HEK293 (cell line): ENCODE measurements at regions not wholly inside any gene's neighbourhood (a gene's known extent, or its start where the extent isn't known, plus 50 kb on each side); places are given as distances from the start of the nearest gene placed in this dataset.

Source experiments
- CTCF ChIA-PET: fragments of 350-600 bp; formaldehyde crosslinking; extraction: SDS; loops from one replicate; lab custom pipeline; 2021; ENCODE audit warnings: antibody characterized with exemption; lab: Yijun Ruan, JAX
- POLR2A ChIA-PET: fragments of 300-600 bp; formaldehyde crosslinking; extraction: SDS; loops from one replicate; lab custom pipeline; 2020; ENCODE audit warnings: antibody characterized with exemption, inconsistent platforms; lab: Yijun Ruan, JAX
- H3K27ac ChIP-seq: fragments of 200-500 bp; sonication (Bioruptor generic); 2 replicates; pipeline ENCODE4 v1.5.1; 2014; ENCODE audit warnings: low read depth, low read length, control low read depth, inconsistent platforms; ENCODE audit errors: extremely low read depth
- H3K36me3 ChIP-seq, 2 experiments: fragments of 200-500 bp in 1 of 2; sonication (Bioruptor generic) in 1 of 2; 1 replicate in 1 of 2; 2 replicates in 1 of 2; pipeline ENCODE4 v1.5.1; 2014 to 2017; ENCODE audit warnings: inconsistent platforms in 2 of 2, low read length in 2 of 2; ENCODE audit not compliant: control insufficient read depth in 2 of 2, insufficient read depth in 1 of 2
- H3K4me1 ChIP-seq: fragments of 200-500 bp; sonication (Bioruptor generic); 2 replicates; pipeline ENCODE4 v1.5.1; 2014; ENCODE audit warnings: mild to moderate bottlenecking, low read length, inconsistent platforms; ENCODE audit not compliant: control insufficient read depth, insufficient read depth
- H3K4me3 ChIP-seq: 2 replicates; pipeline ENCODE4 v1.5.1; 2011; ENCODE audit warnings: low read depth, mild to moderate bottlenecking, control low read depth, low read length, moderate library complexity
- H3K9me3 ChIP-seq: fragments of 200-500 bp; sonication (Bioruptor generic); 2 replicates; pipeline ENCODE4 v1.5.1; 2014; ENCODE audit warnings: low read depth, low read length, inconsistent platforms; ENCODE audit not compliant: control insufficient read depth, insufficient read depth
- ELK4 ChIP-seq: IDR thresholded peaks from 2 replicates; pipeline ENCODE4 v1.6.1; 2011; ENCODE audit warnings: mild to moderate bottlenecking, low read depth, low read length, borderline replicate concordance
- REST ChIP-seq: fragments of 450-650 bp; formaldehyde crosslinking; IDR thresholded peaks from 2 replicates; pipeline ENCODE4 v1.5.1; 2016; ENCODE audit warnings: missing biosample characterization, missing genetic modification characterization
- ZBTB17 ChIP-seq: fragments of 450-650 bp; formaldehyde crosslinking; IDR thresholded peaks from 2 replicates; pipeline ENCODE4 v1.5.1; 2016; ENCODE audit warnings: missing biosample characterization, missing genetic modification characterization
- ZBTB21 ChIP-seq: fragments of 450-650 bp; formaldehyde crosslinking; IDR thresholded peaks from 2 replicates; pipeline ENCODE4 v1.5.1; 2017; ENCODE audit warnings: missing biosample characterization, missing genetic modification characterization
- ZFP3 ChIP-seq: fragments of 450-650 bp; formaldehyde crosslinking; IDR thresholded peaks from 2 replicates; pipeline ENCODE4 v1.5.1; 2016; ENCODE audit warnings: low read depth, missing biosample characterization, missing genetic modification characterization
- ZNF132 ChIP-seq: fragments of 450-650 bp; formaldehyde crosslinking; IDR thresholded peaks from 2 replicates; pipeline ENCODE4 v1.5.1; 2017; ENCODE audit warnings: missing biosample characterization, missing genetic modification characterization, borderline replicate concordance
- ZNF133 ChIP-seq: fragments of 450-650 bp; formaldehyde crosslinking; IDR thresholded peaks from 2 replicates; pipeline ENCODE4 v1.5.1; 2016; ENCODE audit warnings: missing biosample characterization, missing genetic modification characterization
- ZNF146 ChIP-seq: fragments of 450-650 bp; formaldehyde crosslinking; IDR thresholded peaks from 2 replicates; pipeline ENCODE4 v1.5.1; 2016; ENCODE audit warnings: missing biosample characterization, missing genetic modification characterization
- ZNF214 ChIP-seq: fragments of 450-650 bp; formaldehyde crosslinking; IDR thresholded peaks from 2 replicates; pipeline ENCODE4 v1.5.1; 2017; ENCODE audit warnings: missing biosample characterization, mild to moderate bottlenecking, missing genetic modification characterization, borderline replicate concordance
- ZNF23 ChIP-seq: fragments of 450-650 bp; formaldehyde crosslinking; IDR thresholded peaks from 2 replicates; pipeline ENCODE4 v1.5.1; 2016; ENCODE audit warnings: missing biosample characterization, missing genetic modification characterization, borderline replicate concordance
- ZNF513 ChIP-seq: fragments of 450-650 bp; IDR thresholded peaks from 2 replicates; pipeline ENCODE4 v1.5.1; 2018; ENCODE audit warnings: missing biosample characterization, missing genetic modification characterization
- ZNF514 ChIP-seq: fragments of 450-650 bp; formaldehyde crosslinking; IDR thresholded peaks from 2 replicates; pipeline ENCODE4 v1.5.1; 2016; ENCODE audit warnings: missing biosample characterization, missing genetic modification characterization
- ZNF580 ChIP-seq: fragments of 450-650 bp; formaldehyde crosslinking; IDR thresholded peaks from 2 replicates; pipeline ENCODE4 v1.5.1; 2016; ENCODE audit warnings: missing biosample characterization, missing genetic modification characterization
- ZNF596 ChIP-seq: fragments of 450-650 bp; IDR thresholded peaks from 2 replicates; pipeline ENCODE4 v1.5.0; 2018; ENCODE audit warnings: missing biosample characterization, mild to moderate bottlenecking, missing genetic modification characterization, moderate library complexity
- ZNF76 ChIP-seq: fragments of 450-650 bp; formaldehyde crosslinking; IDR thresholded peaks from 2 replicates; pipeline ENCODE4; 2016; ENCODE audit warnings: low read depth, missing biosample characterization, missing genetic modification characterization, borderline replicate concordance
- ZSCAN23 ChIP-seq: fragments of 450-650 bp; formaldehyde crosslinking; IDR thresholded peaks from 2 replicates; pipeline ENCODE4 v1.5.1; 2016; ENCODE audit warnings: missing biosample characterization, missing genetic modification characterization
- ZSCAN30 ChIP-seq: fragments of 450-650 bp; IDR thresholded peaks from 2 replicates; pipeline ENCODE4 v1.5.1; 2018; ENCODE audit warnings: missing biosample characterization, mild to moderate bottlenecking, missing genetic modification characterization, moderate library complexity
- ZSCAN4 ChIP-seq: fragments of 450-650 bp; formaldehyde crosslinking; IDR thresholded peaks from 2 replicates; pipeline ENCODE4 v1.5.1; 2017; ENCODE audit warnings: missing biosample characterization, missing genetic modification characterization

GRCh38 chr1:22386774-22387173 lies 64.9 kb upstream of the ZBTB40 start:
- ChIA-PET POLR2A (no interaction called here), CTCF (interaction anchor here (1.0 to 1.2 kb wide), 3 partner anchors 10 to 69 kb away, joined by 3 to 7 read pairs (median 3); no protein-coding TSS in a partner anchor)
- no peak for TF ChIP-seq ELK4
- no peak for TF ChIP-seq ZNF76
- no peak for TF ChIP-seq ZBTB17
- TF ChIP-seq ZSCAN4 (tag by site-specific recombination): no peak
- TF ChIP-seq ZNF513 (tag by site-specific recombination): no peak
- no peak for TF ChIP-seq REST (tag by site-specific recombination)
- TF ChIP-seq ZSCAN23 (tag by site-specific recombination): no peak
- no peak for TF ChIP-seq ZNF133
- TF ChIP-seq ZNF514: no peak
- no peak for TF ChIP-seq ZNF132 (tag by site-specific recombination)
- peak; percentile 70; the same call in 1 of the 2 replicates for TF ChIP-seq ZNF146
- TF ChIP-seq ZFP3 (tag by site-specific recombination): no peak
- TF ChIP-seq ZBTB21: no peak
- TF ChIP-seq ZNF580: 0 out of 2 replicates have a peak, but pooled peaks have one; percentile 10
- TF ChIP-seq ZNF214 (tag by site-specific recombination): no peak

GRCh38 chr1:22387919-22388580 lies 63.6 kb upstream of the ZBTB40 start:
- TF ChIP-seq ZNF596 (tag by site-specific recombination): no peak
- no peak for TF ChIP-seq ZBTB17
- TF ChIP-seq ZSCAN30 (tag by site-specific recombination): no peak
- no peak for TF ChIP-seq ZNF580
- no peak for TF ChIP-seq ZNF23 (tag by site-specific recombination)

More at GRCh38 chr1:22386774-22387173, 64.9 kb upstream of the ZBTB40 start:
- Histone ChIP-seq H3K36me3 (no peaks in the 10 kb centered on the region), H3K27ac (no peak overlapping the region), H3K9me3 (no peaks in the 10 kb centered on the region), H3K4me1 (no peaks in the 10 kb centered on the region), H3K4me3 (no peak overlapping the region)

More at GRCh38 chr1:22387919-22388580, 63.6 kb upstream of the ZBTB40 start:
- no peaks in the 10 kb centered on the region for H3K9me3 ChIP-seq
- H3K36me3 ChIP-seq: no peaks in the 10 kb centered on the region
- no peak overlapping the region for H3K4me3 ChIP-seq
- ChIA-PET POLR2A (no interaction called here), CTCF (interaction anchor here (1.2 kb wide), 2 partner anchors 28 to 70 kb away, joined by 3 to 7 read pairs; no protein-coding TSS in a partner anchor)
- H3K4me1 ChIP-seq: no peaks in the 10 kb centered on the region
- no peak overlapping the region for H3K27ac ChIP-seq
